Type B pancreatic cell (in vitro differentiated cells): ENCODE measurements at regions not wholly inside any gene's neighbourhood (a gene's known extent, or its start where the extent isn't known, plus 50 kb on each side); places are given as distances from the start of the nearest gene placed in this dataset.

Experiments used
- DNase-seq: peaks from one replicate; pipeline ENCODE4 v3.0.0; 2021; ENCODE audit warnings: mixed read lengths; ENCODE audit not compliant: unreplicated experiment; ENCODE audit errors: extremely low spot score
- H3K27ac Mint-ChIP-seq: 2 replicates; pipeline ENCODE4 v1.8.0; 2021; ENCODE audit warnings: mild to moderate bottlenecking, mixed read lengths
- H3K27me3 Mint-ChIP-seq: 2 replicates; pipeline ENCODE4 v1.8.0; 2021; ENCODE audit warnings: mixed read lengths
- H3K36me3 Mint-ChIP-seq: 2 replicates; pipeline ENCODE4 v1.8.0; 2021; ENCODE audit warnings: mixed read lengths
- H3K4me1 Mint-ChIP-seq: one replicate; pipeline ENCODE4 v1.8.0; 2021; ENCODE audit warnings: mixed read lengths; ENCODE audit not compliant: unreplicated experiment
- H3K4me3 Mint-ChIP-seq: 2 replicates; pipeline ENCODE4 v1.8.0; 2021; ENCODE audit warnings: mild to moderate bottlenecking, mixed read lengths
- H3K9me3 Mint-ChIP-seq: 2 replicates; pipeline ENCODE4 v1.8.0; 2021; ENCODE audit warnings: mixed read lengths
- TF ChIP-seq, protein P1 (sequence below): fragments of 200-600 bp; sonication (generic); conservative IDR thresholded peaks from 2 replicates; pipeline ENCODE4 v1.5.0; 2021; ENCODE audit warnings: antibody characterized with exemption, mild to moderate bottlenecking

DNA sequence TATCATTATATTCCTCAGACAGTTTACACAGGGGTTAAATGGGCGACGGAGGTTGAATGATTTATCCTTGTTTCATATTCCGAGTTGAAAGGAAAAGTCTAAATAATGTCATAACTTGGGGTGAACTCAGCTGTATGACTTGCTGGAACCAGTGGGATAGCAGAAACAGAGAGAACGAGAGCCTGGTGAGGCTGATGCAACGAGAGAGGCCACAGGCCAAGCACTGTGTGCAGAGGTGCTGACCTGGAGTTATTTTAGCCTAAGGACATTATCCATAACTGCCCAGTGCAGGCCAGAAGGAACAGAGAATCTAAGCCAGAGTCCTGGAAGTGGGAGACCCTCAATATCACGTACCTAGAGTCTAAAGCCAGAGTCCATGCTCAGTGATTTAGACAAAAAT lies 394.9 kb downstream of the MAFB start:
- Mint-ChIP-seq H3K36me3 (no peaks in the 10 kb centered on the region), H3K9me3 (no peaks in the 10 kb centered on the region), H3K4me3 (no peak overlapping the region), H3K27ac (no peak overlapping the region), H3K4me1 (peaks cover 12% of the 10 kb centered on the region), H3K27me3 (no peaks in the 10 kb centered on the region)
- TF ChIP-seq, protein P1, sequence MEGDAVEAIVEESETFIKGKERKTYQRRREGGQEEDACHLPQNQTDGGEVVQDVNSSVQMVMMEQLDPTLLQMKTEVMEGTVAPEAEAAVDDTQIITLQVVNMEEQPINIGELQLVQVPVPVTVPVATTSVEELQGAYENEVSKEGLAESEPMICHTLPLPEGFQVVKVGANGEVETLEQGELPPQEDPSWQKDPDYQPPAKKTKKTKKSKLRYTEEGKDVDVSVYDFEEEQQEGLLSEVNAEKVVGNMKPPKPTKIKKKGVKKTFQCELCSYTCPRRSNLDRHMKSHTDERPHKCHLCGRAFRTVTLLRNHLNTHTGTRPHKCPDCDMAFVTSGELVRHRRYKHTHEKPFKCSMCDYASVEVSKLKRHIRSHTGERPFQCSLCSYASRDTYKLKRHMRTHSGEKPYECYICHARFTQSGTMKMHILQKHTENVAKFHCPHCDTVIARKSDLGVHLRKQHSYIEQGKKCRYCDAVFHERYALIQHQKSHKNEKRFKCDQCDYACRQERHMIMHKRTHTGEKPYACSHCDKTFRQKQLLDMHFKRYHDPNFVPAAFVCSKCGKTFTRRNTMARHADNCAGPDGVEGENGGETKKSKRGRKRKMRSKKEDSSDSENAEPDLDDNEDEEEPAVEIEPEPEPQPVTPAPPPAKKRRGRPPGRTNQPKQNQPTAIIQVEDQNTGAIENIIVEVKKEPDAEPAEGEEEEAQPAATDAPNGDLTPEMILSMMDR = no peak
- DNase-seq = no peak

DNA sequence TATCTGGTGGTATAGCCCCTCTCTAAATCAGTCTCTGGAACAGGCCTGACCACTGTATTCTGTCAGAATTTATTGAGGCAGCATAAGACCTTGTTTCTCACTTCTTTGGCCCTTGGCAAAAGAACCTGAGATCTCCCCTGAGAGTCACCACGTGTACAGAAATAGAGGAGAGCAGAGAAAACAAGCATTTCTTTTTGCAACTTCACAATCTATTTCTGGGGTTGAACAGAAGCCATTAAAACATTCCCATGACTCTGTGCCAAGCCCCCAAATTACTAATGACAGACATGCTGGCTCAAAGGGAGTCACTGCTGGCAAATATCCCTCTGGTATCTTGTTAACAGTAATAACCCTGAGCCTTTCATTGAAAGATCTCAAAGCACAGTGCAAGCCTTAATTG lies 395.3 kb downstream of the MAFB start:
- H3K27me3 Mint-ChIP-seq = no peaks in the 10 kb centered on the region
- no peak overlapping the region for H3K27ac Mint-ChIP-seq

DNA sequence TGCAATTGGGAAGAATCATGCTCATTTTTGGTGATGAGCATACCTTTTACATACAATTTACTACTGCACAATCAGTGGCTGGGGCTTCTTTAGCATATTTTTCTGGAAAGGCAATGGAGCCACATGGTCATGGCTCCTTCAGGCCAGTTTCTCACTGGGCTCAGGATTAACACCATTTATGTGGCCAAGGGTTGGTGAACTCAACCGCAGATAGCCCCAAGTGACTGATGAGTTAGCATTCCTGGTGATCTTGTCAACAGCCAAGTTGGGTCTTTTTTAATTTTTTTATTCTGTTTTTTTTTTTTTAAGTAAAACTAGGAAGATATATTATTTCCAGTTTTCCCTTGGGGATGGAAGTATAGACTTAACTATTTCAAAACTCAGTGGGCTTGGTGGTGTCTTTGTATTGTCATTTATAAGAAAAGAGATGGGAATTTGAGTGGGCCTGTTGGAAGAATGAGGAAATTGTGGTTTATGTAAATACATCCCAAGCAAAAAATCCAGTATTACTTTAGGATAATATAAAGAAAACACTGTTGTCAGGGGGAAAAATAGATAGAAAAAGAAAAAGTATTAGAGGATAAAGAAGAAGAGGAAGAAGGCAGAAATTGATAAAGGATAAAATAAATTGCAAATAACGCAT lies 397.4 kb downstream of the MAFB start:
- DNase-seq = no peak
- H3K4me3 Mint-ChIP-seq = no peak overlapping the region
- no peaks in the 10 kb centered on the region for H3K27me3 Mint-ChIP-seq
- no peak overlapping the region for H3K27ac Mint-ChIP-seq
- H3K4me1 Mint-ChIP-seq = peaks cover 14% of the 10 kb centered on the region
- H3K36me3 Mint-ChIP-seq = no peaks in the 10 kb centered on the region
- H3K9me3 Mint-ChIP-seq = no peaks in the 10 kb centered on the region
- TF ChIP-seq, protein P1 = no peak

More for the DNA sequence above, 395.3 kb downstream of the MAFB start:
- TF ChIP-seq, protein P1 = no peak
- DNase-seq = no peak
- Mint-ChIP-seq H3K4me3 (no peak overlapping the region), H3K4me1 (peaks cover 12% of the 10 kb centered on the region), H3K9me3 (no peaks in the 10 kb centered on the region), H3K36me3 (no peaks in the 10 kb centered on the region)

DNA sequence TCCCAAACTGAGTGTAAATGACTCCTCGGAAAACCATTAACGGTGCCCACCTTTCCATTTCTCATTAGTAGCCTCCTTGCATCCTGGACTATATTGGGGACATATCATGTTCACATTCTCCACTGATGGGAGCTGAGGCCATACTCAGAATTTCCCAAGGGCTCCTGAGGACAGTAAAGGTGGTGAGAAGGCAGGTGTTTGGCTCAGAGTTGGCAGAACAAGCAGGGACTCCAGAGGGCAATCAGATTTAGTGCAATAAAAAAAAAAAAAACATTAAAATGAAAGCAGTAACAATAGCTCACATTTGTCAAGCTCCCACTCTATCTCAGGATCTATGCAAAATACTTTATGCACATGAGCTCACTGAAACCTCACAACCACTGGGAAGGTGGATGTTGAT lies 401.4 kb downstream of the MAFB start:
- no peaks in the 10 kb centered on the region for H3K36me3 Mint-ChIP-seq
- no peak overlapping the region for H3K4me3 Mint-ChIP-seq
- no peak overlapping the region for H3K27ac Mint-ChIP-seq
- peaks cover 7% of the 10 kb centered on the region for H3K4me1 Mint-ChIP-seq
- TF ChIP-seq, protein P1 = no peak
- no peaks in the 10 kb centered on the region for H3K27me3 Mint-ChIP-seq
- DNase-seq = no peak
- peaks cover 4% of the 10 kb centered on the region for H3K9me3 Mint-ChIP-seq

DNA sequence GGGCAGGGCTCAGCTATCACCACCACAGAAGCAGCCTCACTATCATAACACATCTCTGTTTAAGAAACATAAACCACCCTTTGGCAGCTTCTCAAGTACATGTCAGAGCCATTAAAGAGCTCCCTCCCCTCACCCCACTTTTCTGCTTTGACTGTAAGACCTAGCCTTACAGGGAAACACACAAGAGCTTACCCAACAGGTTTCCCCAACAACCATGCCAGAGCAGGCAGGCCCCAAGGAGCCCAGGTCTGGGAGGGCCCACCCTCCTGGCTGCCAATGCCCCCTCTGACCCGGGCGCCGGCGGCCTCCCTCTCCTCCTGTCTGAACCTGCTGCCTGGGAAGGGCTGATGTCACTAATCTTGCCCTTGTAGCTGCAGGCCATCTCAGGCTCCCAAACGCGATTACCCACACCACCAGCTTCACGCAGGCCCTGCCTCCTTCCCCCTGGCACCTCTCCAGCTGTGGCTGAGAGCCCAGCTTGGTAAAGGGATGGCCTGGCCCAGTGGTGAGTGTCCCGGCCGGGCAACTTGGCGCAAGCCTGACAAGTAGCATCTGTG lies 402.0 kb downstream of the MAFB start:
- H3K4me3 Mint-ChIP-seq = no peak overlapping the region
- no peaks in the 10 kb centered on the region for H3K27me3 Mint-ChIP-seq
- H3K4me1 Mint-ChIP-seq = peaks cover 11% of the 10 kb centered on the region
- DNase-seq = no peak
- peaks cover 4% of the 10 kb centered on the region for H3K9me3 Mint-ChIP-seq
- peaks cover 3% of the 10 kb centered on the region for H3K36me3 Mint-ChIP-seq
- TF ChIP-seq, protein P1 = no peak
- H3K27ac Mint-ChIP-seq = peak overlapping the region; percentile 62
